SK-N-SH (cell line): ENCODE measurements at regions not wholly inside any gene's neighbourhood (a gene's known extent, or its start where the extent isn't known, plus 50 kb on each side); places are given as distances from the start of the nearest gene placed in this dataset.

Source experiments
- CTCF ChIP-seq: fragments of 200-600 bp; sonication (generic); IDR thresholded peaks from 2 replicates; pipeline ENCODE4 v1.6.1; 2017; ENCODE audit warnings: antibody characterized with exemption, mild to moderate bottlenecking, moderate library complexity
- EP300 ChIP-seq, 2 experiments: IDR thresholded peaks; 2 replicates each; pipeline versions ENCODE4 v1.4.0 to v1.6.1; 2012; ENCODE audit warnings: borderline replicate concordance in 1 of 2, low read depth in 1 of 2, low read length in 1 of 2
- NFIC ChIP-seq: IDR thresholded peaks from 2 replicates; pipeline ENCODE4 v1.4.0; 2012; ENCODE audit warnings: borderline replicate concordance
- POLR2AphosphoS5 ChIP-seq: IDR thresholded peaks from 2 replicates; pipeline ENCODE4 v1.6.1; 2012; ENCODE audit warnings: low read depth, low read length
- RAD21 ChIP-seq: IDR thresholded peaks from 2 replicates; pipeline ENCODE4 v1.6.1; 2012; ENCODE audit warnings: mild to moderate bottlenecking, low read length
- REST ChIP-seq: IDR thresholded peaks from 2 replicates; pipeline ENCODE4 v1.6.1; 2012; ENCODE audit warnings: mild to moderate bottlenecking, low read depth, low read length, moderate library complexity
- TCF12 ChIP-seq: IDR thresholded peaks from 2 replicates; pipeline ENCODE4 v1.4.0; 2012
- USF1 ChIP-seq: IDR thresholded peaks from 2 replicates; pipeline ENCODE4 v1.4.0; 2012; ENCODE audit warnings: low read depth, borderline replicate concordance
- YY1 ChIP-seq: IDR thresholded peaks from 2 replicates; pipeline ENCODE4 v1.4.0; 2012; ENCODE audit warnings: low read depth, mild to moderate bottlenecking
- TF ChIP-seq, protein P1 (sequence below): IDR thresholded peaks from 2 replicates; pipeline ENCODE4 v1.4.0; 2012; ENCODE audit warnings: low read depth, borderline replicate concordance
- TF ChIP-seq, protein P2 (sequence below): IDR thresholded peaks from 2 replicates; pipeline ENCODE4 v1.4.0; 2012; ENCODE audit warnings: low read depth

DNA sequence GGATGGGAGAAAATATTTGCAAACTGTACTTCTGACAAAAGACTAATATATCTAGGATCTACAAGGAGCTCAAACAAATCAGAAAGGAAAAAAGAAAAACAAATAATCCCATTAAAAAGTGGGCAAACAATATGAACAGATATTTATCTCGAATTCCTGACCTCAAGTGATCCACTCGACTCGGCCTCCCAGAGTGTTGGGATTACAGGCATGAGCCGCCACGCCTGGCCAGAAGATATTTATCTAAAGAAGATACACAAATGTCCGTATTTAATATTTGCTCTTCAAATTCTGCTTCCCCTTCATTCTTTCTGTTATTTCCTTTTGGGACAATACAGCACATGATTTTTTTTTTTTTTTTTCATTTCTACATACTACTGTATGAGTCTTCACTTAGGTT, 151.7 kb upstream of the GRM7 start:
- TF ChIP-seq EP300 (IDR thresholded peaks at IDR 0.05; ENCODE audit: borderline replicate concordance in 1 of 2, low read depth in 1 of 2, low read length in 1 of 2) (no peak), POLR2AphosphoS5 (no peak), RAD21 (no peak), CTCF (no peak), NFIC (no peak), TCF12 (no peak), USF1 (no peak), YY1 (no peak), REST (no peak)
- TF ChIP-seq, protein P1, sequence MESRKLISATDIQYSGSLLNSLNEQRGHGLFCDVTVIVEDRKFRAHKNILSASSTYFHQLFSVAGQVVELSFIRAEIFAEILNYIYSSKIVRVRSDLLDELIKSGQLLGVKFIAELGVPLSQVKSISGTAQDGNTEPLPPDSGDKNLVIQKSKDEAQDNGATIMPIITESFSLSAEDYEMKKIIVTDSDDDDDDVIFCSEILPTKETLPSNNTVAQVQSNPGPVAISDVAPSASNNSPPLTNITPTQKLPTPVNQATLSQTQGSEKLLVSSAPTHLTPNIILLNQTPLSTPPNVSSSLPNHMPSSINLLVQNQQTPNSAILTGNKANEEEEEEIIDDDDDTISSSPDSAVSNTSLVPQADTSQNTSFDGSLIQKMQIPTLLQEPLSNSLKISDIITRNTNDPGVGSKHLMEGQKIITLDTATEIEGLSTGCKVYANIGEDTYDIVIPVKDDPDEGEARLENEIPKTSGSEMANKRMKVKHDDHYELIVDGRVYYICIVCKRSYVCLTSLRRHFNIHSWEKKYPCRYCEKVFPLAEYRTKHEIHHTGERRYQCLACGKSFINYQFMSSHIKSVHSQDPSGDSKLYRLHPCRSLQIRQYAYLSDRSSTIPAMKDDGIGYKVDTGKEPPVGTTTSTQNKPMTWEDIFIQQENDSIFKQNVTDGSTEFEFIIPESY = no peak
- TF ChIP-seq, protein P2, sequence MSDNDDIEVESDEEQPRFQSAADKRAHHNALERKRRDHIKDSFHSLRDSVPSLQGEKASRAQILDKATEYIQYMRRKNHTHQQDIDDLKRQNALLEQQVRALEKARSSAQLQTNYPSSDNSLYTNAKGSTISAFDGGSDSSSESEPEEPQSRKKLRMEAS = no peak
